PC-9 (cell line): ENCODE measurements at regions not wholly inside any gene's neighbourhood (a gene's known extent, or its start where the extent isn't known, plus 50 kb on each side); places are given as distances from the start of the nearest gene placed in this dataset.

Source experiments
- CTCF ChIP-seq: fragments of 200-600 bp; sonication (generic); conservative IDR thresholded peaks from 2 replicates; pipeline ENCODE4 v1.6.1; 2017; ENCODE audit warnings: mixed run types, antibody characterized with exemption, mild to moderate bottlenecking, moderate library complexity
- EZH2 ChIP-seq: fragments of 200-600 bp; sonication (generic); IDR thresholded peaks from 2 replicates; pipeline ENCODE4 v1.8.0; 2017; ENCODE audit warnings: antibody characterized with exemption, low read depth

DNA sequence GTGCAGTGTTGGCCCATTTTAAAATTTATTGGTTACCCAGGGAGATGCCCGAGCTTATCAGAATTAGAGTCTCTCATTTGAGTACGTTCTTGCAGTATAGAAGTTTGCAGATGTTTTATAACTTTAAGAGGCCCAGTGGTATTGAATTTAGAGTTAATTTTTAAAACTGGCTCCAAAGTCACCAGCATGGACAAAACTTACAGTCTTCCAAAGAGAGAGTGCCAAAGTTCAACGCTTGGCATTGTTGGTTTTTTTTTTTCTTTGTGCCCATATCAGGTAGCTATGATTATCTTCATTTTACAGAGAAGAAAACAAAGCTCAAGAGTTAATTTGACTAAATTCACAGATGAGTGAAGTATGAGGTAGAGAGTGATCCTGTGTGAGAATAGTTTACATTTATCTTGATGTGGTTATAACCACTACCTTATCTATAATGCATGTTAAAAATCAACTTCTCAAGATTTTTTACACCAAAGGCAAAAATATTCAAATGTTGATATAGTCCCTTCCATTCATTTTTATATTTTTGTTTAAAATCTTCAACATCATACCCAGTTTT lies 273.7 kb upstream of the DMRT1 start:
- no peak for TF ChIP-seq CTCF
- TF ChIP-seq EZH2, result no peak
